ENCODE measurements at regions not wholly inside any gene's neighbourhood (a gene's known extent, or its start where the extent isn't known, plus 50 kb on each side); places are given as distances from the start of the nearest gene placed in this dataset.
"Not testable (repeated sequence)": the region's sequence is repeated elsewhere in the genome, so short reads cannot be mapped to it uniquely, and the experiment has no call there.

- no peak for DNase-seq (ENCODE audit: low spot score)
Measured at GRCh38 chr1:234901491-234902049, 227.1 kb downstream of the TOMM20 start.

GRCh38 chr1:234900595-234900994 is 228.0 kb downstream of the TOMM20 start:
- no peak for DNase-seq (ENCODE audit: low spot score)

- DNase-seq (ENCODE audit: low spot score): no peak
Measured at GRCh38 chr1:234899730-234900072, 228.9 kb downstream of the TOMM20 start.

GRCh38 chr1:234899041-234899729 is 229.5 kb downstream of the TOMM20 start:
- DNase-seq (ENCODE audit: low spot score): no peak

- no peak for DNase-seq (ENCODE audit: low spot score)
Measured at GRCh38 chr1:234898455-234899033, 230.1 kb downstream of the TOMM20 start.

GRCh38 chr1:234897754-234898454 is 230.7 kb downstream of the TOMM20 start:
- no peak for DNase-seq (ENCODE audit: low spot score)

GRCh38 chr1:234897390-234897749 is 231.3 kb downstream of the TOMM20 start:
- no peak for DNase-seq (ENCODE audit: low spot score)

- DNase-seq (ENCODE audit: low spot score): no peak
Measured at GRCh38 chr1:234896477-234897389, 231.9 kb downstream of the TOMM20 start.

GRCh38 chr1:234893725-234894630 is 234.7 kb downstream of the TOMM20 start:
- no peak for DNase-seq (ENCODE audit: low spot score)

- no peak for DNase-seq (ENCODE audit: low spot score)
Measured at GRCh38 chr1:234893359-234893724, 235.3 kb downstream of the TOMM20 start.

- no peak for DNase-seq (ENCODE audit: low spot score)
Measured at GRCh38 chr1:234892642-234893041, 236.0 kb downstream of the TOMM20 start.

GRCh38 chr1:234891427-234891826 is 237.2 kb downstream of the TOMM20 start:
- no peak for DNase-seq (ENCODE audit: low spot score)

GRCh38 chr1:234889643-234890042 is 239.0 kb downstream of the TOMM20 start:
- no peak for DNase-seq (ENCODE audit: low spot score)

- not testable (repeated sequence) for DNase-seq (ENCODE audit: low spot score)
Measured at GRCh38 chr1:234888247-234888646, 240.4 kb downstream of the TOMM20 start.

GRCh38 chr1:234887016-234887900 is 241.4 kb downstream of the TOMM20 start:
- DNase-seq (ENCODE audit: low spot score): no peak

GRCh38 chr1:234886081-234886984 is 242.3 kb downstream of the TOMM20 start:
- DNase-seq (ENCODE audit: low spot score): no peak

- no peak for DNase-seq (ENCODE audit: low spot score)
Measured at GRCh38 chr1:234885601-234886000, 243.0 kb downstream of the TOMM20 start.

GRCh38 chr1:234884701-234885100 is 243.9 kb downstream of the TOMM20 start:
- no peak for DNase-seq (ENCODE audit: low spot score)

- DNase-seq (ENCODE audit: low spot score): no peak
Measured at GRCh38 chr1:234884006-234884405, 244.6 kb downstream of the TOMM20 start.

All from globus pallidus (tissue), 1 donor.